ENCODE measurements at regions not wholly inside any gene's neighbourhood (a gene's known extent, or its start where the extent isn't known, plus 50 kb on each side); places are given as distances from the start of the nearest gene placed in this dataset.

DNA sequence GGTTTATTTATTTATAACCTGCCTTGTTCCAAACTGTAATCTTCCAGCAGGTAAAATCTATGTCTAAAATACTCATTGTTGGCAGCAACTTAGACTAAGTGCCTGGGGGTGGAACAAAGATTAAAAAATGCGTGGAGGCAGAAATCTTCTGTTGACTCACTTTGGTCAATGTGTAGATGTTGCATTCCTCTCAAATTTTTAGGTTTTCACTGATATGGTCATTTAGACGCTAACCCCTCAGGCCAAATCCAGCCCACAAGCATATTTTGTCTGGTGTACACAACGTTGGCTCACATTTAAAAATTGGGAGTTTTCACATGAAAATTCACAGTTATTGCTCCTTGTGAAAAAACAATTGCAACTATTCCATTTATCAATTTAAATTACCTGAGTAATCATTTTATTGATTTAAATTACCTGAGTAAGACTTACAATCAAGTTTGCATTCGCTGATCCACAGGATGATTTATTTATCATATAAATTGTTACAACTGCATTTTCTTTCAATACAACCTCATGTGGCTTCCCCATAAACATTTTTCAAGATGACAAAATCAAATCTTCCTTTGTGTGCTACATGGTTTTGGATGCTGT is 564.2 kb downstream of the TSN start:
- TF ChIP-seq TAF1 (IDR thresholded peaks at IDR 0.05; ENCODE audit: borderline replicate concordance, low read depth, low read length) (no peak), POLR2A (IDR thresholded peaks at IDR 0.05; ENCODE audit: low read depth, low read length) (no peak), POLR2AphosphoS5 (IDR thresholded peaks at IDR 0.05; ENCODE audit: low read depth, low read length) (no peak)
